WTC11 (cell line): ENCODE measurements at regions not wholly inside any gene's neighbourhood (a gene's known extent, or its start where the extent isn't known, plus 50 kb on each side); places are given as distances from the start of the nearest gene placed in this dataset.

ENCODE experiments used
- ATAC-seq: fragments of 200-7000 bp; cut with Tn5 transposase; 2 replicates; pipeline ENCODE4 v1.10.0; 2021; ENCODE audit warnings: mild to moderate bottlenecking, moderate library complexity
- CTCF ChIA-PET: fragments of 300-600 bp; sonication (Branson Sonifier 250); formaldehyde crosslinking; loops from one replicate; lab custom pipeline; 2021; ENCODE audit warnings: antibody characterized with exemption; lab: Charles Lee
- POLR2A ChIA-PET: fragments of 350-600 bp; sonication (Branson Sonifier 250); formaldehyde crosslinking; loops from one replicate; lab custom pipeline; 2021; ENCODE audit warnings: antibody characterized with exemption; lab: Charles Lee
- DNase-seq: peaks from one replicate; pipeline ENCODE4 v3.0.0; 2021; ENCODE audit warnings: low spot score
- H3K27ac Mint-ChIP-seq: 2 replicates; pipeline ENCODE4 v1.8.0; 2021; ENCODE audit warnings: mixed read lengths
- H3K27me3 Mint-ChIP-seq: 2 replicates; pipeline ENCODE4 v1.8.0; 2021; ENCODE audit warnings: low read depth, mild to moderate bottlenecking, moderate library complexity, mixed read lengths
- H3K36me3 Mint-ChIP-seq: 2 replicates; pipeline ENCODE4 v1.8.0; 2021; ENCODE audit warnings: mixed read lengths
- H3K4me1 Mint-ChIP-seq: 2 replicates; pipeline ENCODE4 v1.8.0; 2022; ENCODE audit warnings: mixed read lengths
- H3K4me3 Mint-ChIP-seq: 2 replicates; pipeline ENCODE4 v1.8.0; 2021; ENCODE audit warnings: mild to moderate bottlenecking, moderate library complexity, mixed read lengths
- H3K9me3 Mint-ChIP-seq: 2 replicates; pipeline ENCODE4 v1.8.0; 2021; ENCODE audit warnings: mixed read lengths
- CREB1 ChIP-seq: sonication (generic); formaldehyde crosslinking; IDR thresholded peaks from 2 replicates; pipeline ENCODE4 v1.8.0; 2023; ENCODE audit warnings: mild to moderate bottlenecking, missing genetic modification reagents
- FOXJ3 ChIP-seq: sonication (generic); formaldehyde crosslinking; IDR thresholded peaks from 2 replicates; pipeline ENCODE4 v1.9.0; 2021; ENCODE audit warnings: missing genetic modification reagents, mild to moderate bottlenecking, borderline replicate concordance
- GABPB1 ChIP-seq: sonication (generic); formaldehyde crosslinking; IDR thresholded peaks from 2 replicates; pipeline ENCODE4 v1.8.1; 2023; ENCODE audit warnings: mild to moderate bottlenecking, missing genetic modification reagents
- JUN ChIP-seq: sonication (generic); formaldehyde crosslinking; IDR thresholded peaks from 2 replicates; pipeline ENCODE4 v1.8.0; 2023; ENCODE audit warnings: mild to moderate bottlenecking, missing genetic modification reagents
- MXD4 ChIP-seq: fragments of 250-450 bp; sonication (Bioruptor Pico); IDR thresholded peaks from 2 replicates; pipeline ENCODE4 v1.8.0; 2021; ENCODE audit warnings: mild to moderate bottlenecking, moderate library complexity, borderline replicate concordance
- TCF7 ChIP-seq: sonication (generic); formaldehyde crosslinking; IDR thresholded peaks from 2 replicates; pipeline ENCODE4 v1.8.0; 2022; ENCODE audit warnings: mild to moderate bottlenecking, low read depth, missing genetic modification reagents, moderate library complexity
- TEAD4 ChIP-seq: sonication (generic); formaldehyde crosslinking; IDR thresholded peaks from 2 replicates; pipeline ENCODE4 v1.8.0; 2022; ENCODE audit warnings: mild to moderate bottlenecking, missing genetic modification reagents
- ZBTB21 ChIP-seq: sonication (generic); formaldehyde crosslinking; IDR thresholded peaks from 2 replicates; pipeline ENCODE4 v1.8.1; 2023; ENCODE audit warnings: mild to moderate bottlenecking, missing genetic modification reagents, borderline replicate concordance
- ZNF138 ChIP-seq: sonication (generic); formaldehyde crosslinking; conservative IDR thresholded peaks from 2 replicates; pipeline ENCODE4 v1.8.1; 2022; ENCODE audit warnings: mild to moderate bottlenecking, moderate library complexity, missing genetic modification reagents
- ZNF219 ChIP-seq: sonication (generic); formaldehyde crosslinking; IDR thresholded peaks from 2 replicates; pipeline ENCODE4 v1.8.0; 2023; ENCODE audit warnings: missing genetic modification reagents, mild to moderate bottlenecking, borderline replicate concordance
- ZNF232 ChIP-seq: sonication (generic); formaldehyde crosslinking; IDR thresholded peaks from 2 replicates; pipeline ENCODE4 v1.8.0; 2022; ENCODE audit warnings: mild to moderate bottlenecking, missing genetic modification reagents
- ZNF396 ChIP-seq: fragments of 250-450 bp; sonication (Bioruptor Pico); IDR thresholded peaks from 2 replicates; pipeline ENCODE4 v1.8.0; 2021; ENCODE audit warnings: mild to moderate bottlenecking, moderate library complexity, borderline replicate concordance
- TF ChIP-seq, protein P1 (sequence below): fragments of 250-450 bp; sonication (Bioruptor Pico); IDR thresholded peaks from 2 replicates; pipeline ENCODE4 v1.8.0; 2021; ENCODE audit warnings: mild to moderate bottlenecking
- TF ChIP-seq, protein P2 (sequence below): sonication (generic); formaldehyde crosslinking; conservative IDR thresholded peaks from 2 replicates; pipeline ENCODE4 v1.8.1; 2023; ENCODE audit warnings: mild to moderate bottlenecking, low read depth, missing genetic modification reagents, moderate library complexity
- TF ChIP-seq, protein P3 (sequence below): sonication (generic); formaldehyde crosslinking; IDR thresholded peaks from 2 replicates; pipeline ENCODE4 v1.8.1; 2023; ENCODE audit warnings: mild to moderate bottlenecking, missing genetic modification reagents, borderline replicate concordance
- TF ChIP-seq, protein P4 (sequence below): sonication (generic); formaldehyde crosslinking; IDR thresholded peaks from 2 replicates; pipeline ENCODE4 v1.8.1; 2023; ENCODE audit warnings: mild to moderate bottlenecking, missing genetic modification reagents, moderate library complexity
- TF ChIP-seq, protein P5 (sequence below): fragments of 250-450 bp; sonication (Bioruptor Pico); conservative IDR thresholded peaks from 2 replicates; pipeline ENCODE4 v1.9.0; 2021; ENCODE audit warnings: mild to moderate bottlenecking

DNA sequence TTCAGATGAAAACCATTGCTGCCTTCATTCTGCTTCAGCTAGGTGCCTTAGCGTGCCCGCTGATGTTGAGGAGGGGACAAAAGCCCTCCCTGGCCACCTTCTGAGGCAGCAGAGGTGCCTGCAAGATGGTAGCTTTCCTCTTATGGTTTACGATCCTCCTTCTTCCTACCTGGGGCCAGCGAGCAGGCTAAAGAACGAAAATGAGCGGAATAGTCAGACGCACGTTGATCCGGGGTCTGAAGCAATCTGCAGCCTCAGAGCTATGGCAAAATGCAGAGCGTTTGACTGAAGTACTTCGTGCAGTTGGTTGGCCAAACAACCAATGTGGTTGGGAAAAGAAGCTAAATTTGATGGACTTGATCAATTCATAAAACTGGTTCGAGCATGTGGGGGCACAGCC is 95.5 kb downstream of the GATA3 start:
- ATAC-seq (no peak), DNase-seq (no peak)
- no peaks in the 10 kb centered on the region for H3K36me3 Mint-ChIP-seq
- ChIA-PET POLR2A (no interaction called here), CTCF (no interaction called here)
- no peak overlapping the region for H3K4me3 Mint-ChIP-seq
- TF ChIP-seq, protein P1, sequence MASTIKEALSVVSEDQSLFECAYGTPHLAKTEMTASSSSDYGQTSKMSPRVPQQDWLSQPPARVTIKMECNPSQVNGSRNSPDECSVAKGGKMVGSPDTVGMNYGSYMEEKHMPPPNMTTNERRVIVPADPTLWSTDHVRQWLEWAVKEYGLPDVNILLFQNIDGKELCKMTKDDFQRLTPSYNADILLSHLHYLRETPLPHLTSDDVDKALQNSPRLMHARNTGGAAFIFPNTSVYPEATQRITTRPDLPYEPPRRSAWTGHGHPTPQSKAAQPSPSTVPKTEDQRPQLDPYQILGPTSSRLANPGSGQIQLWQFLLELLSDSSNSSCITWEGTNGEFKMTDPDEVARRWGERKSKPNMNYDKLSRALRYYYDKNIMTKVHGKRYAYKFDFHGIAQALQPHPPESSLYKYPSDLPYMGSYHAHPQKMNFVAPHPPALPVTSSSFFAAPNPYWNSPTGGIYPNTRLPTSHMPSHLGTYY, result no peak
- TF ChIP-seq, protein P2, sequence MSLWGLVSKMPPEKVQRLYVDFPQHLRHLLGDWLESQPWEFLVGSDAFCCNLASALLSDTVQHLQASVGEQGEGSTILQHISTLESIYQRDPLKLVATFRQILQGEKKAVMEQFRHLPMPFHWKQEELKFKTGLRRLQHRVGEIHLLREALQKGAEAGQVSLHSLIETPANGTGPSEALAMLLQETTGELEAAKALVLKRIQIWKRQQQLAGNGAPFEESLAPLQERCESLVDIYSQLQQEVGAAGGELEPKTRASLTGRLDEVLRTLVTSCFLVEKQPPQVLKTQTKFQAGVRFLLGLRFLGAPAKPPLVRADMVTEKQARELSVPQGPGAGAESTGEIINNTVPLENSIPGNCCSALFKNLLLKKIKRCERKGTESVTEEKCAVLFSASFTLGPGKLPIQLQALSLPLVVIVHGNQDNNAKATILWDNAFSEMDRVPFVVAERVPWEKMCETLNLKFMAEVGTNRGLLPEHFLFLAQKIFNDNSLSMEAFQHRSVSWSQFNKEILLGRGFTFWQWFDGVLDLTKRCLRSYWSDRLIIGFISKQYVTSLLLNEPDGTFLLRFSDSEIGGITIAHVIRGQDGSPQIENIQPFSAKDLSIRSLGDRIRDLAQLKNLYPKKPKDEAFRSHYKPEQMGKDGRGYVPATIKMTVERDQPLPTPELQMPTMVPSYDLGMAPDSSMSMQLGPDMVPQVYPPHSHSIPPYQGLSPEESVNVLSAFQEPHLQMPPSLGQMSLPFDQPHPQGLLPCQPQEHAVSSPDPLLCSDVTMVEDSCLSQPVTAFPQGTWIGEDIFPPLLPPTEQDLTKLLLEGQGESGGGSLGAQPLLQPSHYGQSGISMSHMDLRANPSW, result no peak
- TF ChIP-seq ZNF396 (CRISPR knock-in tag), result no peak
- TF ChIP-seq MXD4, result no peak
- TF ChIP-seq, protein P3, sequence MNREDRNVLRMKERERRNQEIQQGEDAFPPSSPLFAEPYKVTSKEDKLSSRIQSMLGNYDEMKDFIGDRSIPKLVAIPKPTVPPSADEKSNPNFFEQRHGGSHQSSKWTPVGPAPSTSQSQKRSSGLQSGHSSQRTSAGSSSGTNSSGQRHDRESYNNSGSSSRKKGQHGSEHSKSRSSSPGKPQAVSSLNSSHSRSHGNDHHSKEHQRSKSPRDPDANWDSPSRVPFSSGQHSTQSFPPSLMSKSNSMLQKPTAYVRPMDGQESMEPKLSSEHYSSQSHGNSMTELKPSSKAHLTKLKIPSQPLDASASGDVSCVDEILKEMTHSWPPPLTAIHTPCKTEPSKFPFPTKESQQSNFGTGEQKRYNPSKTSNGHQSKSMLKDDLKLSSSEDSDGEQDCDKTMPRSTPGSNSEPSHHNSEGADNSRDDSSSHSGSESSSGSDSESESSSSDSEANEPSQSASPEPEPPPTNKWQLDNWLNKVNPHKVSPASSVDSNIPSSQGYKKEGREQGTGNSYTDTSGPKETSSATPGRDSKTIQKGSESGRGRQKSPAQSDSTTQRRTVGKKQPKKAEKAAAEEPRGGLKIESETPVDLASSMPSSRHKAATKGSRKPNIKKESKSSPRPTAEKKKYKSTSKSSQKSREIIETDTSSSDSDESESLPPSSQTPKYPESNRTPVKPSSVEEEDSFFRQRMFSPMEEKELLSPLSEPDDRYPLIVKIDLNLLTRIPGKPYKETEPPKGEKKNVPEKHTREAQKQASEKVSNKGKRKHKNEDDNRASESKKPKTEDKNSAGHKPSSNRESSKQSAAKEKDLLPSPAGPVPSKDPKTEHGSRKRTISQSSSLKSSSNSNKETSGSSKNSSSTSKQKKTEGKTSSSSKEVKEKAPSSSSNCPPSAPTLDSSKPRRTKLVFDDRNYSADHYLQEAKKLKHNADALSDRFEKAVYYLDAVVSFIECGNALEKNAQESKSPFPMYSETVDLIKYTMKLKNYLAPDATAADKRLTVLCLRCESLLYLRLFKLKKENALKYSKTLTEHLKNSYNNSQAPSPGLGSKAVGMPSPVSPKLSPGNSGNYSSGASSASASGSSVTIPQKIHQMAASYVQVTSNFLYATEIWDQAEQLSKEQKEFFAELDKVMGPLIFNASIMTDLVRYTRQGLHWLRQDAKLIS (CRISPR knock-in tag), result no peak
- TF ChIP-seq, protein P4, sequence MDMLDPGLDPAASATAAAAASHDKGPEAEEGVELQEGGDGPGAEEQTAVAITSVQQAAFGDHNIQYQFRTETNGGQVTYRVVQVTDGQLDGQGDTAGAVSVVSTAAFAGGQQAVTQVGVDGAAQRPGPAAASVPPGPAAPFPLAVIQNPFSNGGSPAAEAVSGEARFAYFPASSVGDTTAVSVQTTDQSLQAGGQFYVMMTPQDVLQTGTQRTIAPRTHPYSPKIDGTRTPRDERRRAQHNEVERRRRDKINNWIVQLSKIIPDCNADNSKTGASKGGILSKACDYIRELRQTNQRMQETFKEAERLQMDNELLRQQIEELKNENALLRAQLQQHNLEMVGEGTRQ (CRISPR knock-in tag), result no peak
- no peak for TF ChIP-seq TCF7 (CRISPR knock-in tag)
- no peak for TF ChIP-seq TEAD4
- TF ChIP-seq ZBTB21 (CRISPR knock-in tag), result no peak
- TF ChIP-seq ZNF219 (CRISPR knock-in tag), result no peak
- TF ChIP-seq GABPB1 (CRISPR knock-in tag), result no peak
- TF ChIP-seq ZNF232 (CRISPR knock-in tag), result no peak
- no peak for TF ChIP-seq ZNF138 (CRISPR knock-in tag)
- no peak for TF ChIP-seq JUN (CRISPR knock-in tag)
- TF ChIP-seq, protein P5, sequence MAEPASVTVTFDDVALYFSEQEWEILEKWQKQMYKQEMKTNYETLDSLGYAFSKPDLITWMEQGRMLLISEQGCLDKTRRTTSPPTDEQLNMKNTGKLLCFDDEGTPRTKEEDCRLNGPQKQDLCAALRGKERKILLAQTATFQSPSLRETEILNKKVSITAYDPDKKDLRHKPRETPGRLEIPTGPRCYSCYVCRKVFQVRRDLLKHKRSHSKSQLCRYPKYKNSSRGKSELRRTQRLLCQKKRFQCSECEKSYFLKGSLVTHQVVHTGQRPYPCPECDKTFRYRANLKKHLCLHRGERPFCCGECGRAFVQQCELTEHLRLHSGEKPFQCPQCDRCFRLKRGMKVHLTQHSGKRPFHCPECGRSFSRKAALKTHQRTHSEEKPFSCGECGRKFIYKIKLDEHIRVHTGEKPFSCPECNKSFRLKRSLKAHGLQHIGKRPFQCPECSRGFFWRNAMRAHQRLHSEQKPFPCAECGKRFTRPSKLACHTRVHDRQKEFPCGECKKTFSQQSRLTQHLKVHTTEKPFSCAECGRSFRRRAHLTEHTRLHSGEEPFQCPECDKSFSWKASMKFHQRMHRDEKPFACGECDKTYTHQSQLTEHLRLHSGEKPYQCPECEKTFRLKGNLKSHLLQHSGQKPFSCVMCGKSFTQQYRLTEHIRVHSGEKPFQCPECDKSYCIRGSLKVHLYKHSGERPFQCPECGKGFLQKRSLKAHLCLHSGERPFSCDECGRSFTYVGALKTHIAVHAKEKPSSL, result no peak
- TF ChIP-seq CREB1 (CRISPR knock-in tag), result no peak
- no peak for TF ChIP-seq FOXJ3 (CRISPR knock-in tag)
- no peak overlapping the region for H3K27ac Mint-ChIP-seq
- no peaks in the 10 kb centered on the region for H3K9me3 Mint-ChIP-seq
- peaks cover 11% of the 10 kb centered on the region for H3K4me1 Mint-ChIP-seq
- H3K27me3 Mint-ChIP-seq, result no peaks in the 10 kb centered on the region; the same call in 1 of the 2 replicates
